T47D (cell line): ENCODE measurements at regions not wholly inside any gene's neighbourhood (a gene's known extent, or its start where the extent isn't known, plus 50 kb on each side); places are given as distances from the start of the nearest gene placed in this dataset.
A peak's percentile ranks its signal among the peaks of the same experiment; 100 is the strongest.

Experiments used
- DNase-seq, 2 experiments: peaks; one replicate each; pipeline versions ENCODE4 v3.0.0 to v3.0.0-alpha.2; 2011 to 2012; ENCODE audit warnings: low read depth in 1 of 2, low spot score in 1 of 2
- JUND ChIP-seq: IDR thresholded peaks from 2 replicates; pipeline ENCODE4 v1.6.1; 2012; ENCODE audit warnings: low read depth
- in situ Hi-C: cut with HindIII; loops from 2 replicates; pipeline ENCODE4 v1.10.0; 2016; ENCODE audit warnings: low sequenced_read_pairs, low pct_unique_long_range_greater_than_20kb

DNA sequence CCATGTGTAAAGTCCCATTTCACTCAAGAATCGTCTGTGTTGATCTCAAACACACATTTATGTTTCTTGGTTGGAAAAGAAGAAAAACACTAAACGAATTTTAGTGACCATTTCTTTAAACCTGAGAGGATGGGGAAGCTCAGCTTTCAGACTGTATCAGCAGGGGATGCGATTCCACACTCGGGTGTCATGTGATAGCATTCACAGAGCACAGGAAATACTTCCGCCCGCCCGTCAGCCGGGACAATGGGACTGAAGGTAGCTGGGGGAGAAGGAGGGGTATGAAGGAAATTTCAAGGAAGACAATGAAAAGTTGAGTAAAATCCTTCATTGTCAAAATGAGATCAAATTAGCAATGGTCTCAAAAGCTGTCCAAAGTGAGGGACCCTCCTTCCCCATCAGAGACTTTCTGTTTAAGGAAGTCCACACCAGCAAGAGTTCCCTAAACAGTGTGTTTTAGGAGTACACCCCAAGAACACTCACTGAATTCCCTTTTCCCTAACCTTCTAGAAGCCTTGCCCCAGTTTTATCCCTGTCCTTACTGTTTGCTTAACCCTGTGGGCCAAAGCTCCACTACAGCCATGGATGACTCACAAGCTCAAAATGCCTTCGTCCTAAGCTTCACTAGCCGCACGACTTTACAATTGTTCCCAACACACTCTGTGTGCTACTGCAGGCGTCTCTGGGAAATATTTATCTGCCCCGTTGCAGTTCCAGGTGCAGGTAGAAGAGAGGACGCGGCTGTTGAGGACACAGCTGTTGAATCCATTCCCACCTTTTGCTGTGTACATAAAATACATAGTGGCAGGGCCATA, 51.4 kb upstream of the SIM2 start:
- DNase-seq = peak in 1 of 2 experiments; percentile 19
- TF ChIP-seq JUND = no peak
- in situ Hi-C loops = no loop called here
